Heart left ventricle (tissue), 16 donors: ENCODE measurements at regions not wholly inside any gene's neighbourhood (a gene's known extent, or its start where the extent isn't known, plus 50 kb on each side); places are given as distances from the start of the nearest gene placed in this dataset.

Experiments
- ATAC-seq, 4 donors: fragments of 200-7000 bp; cut with Tn5 transposase; one replicate each; pipeline ENCODE4 v1.9.1; 2020 to 2022; ENCODE audit warnings: moderate library complexity in 4 of 4, mild to moderate bottlenecking in 3 of 4, moderate number of reproducible peaks in 1 of 4
- DNase-seq, 5 donors: peaks; one replicate each; pipeline ENCODE4 v3.0.0-alpha.2; 2020
- H3K27ac ChIP-seq, 12 donors: fragments of 200-600 bp; sonication (generic) in 4 of 12; one replicate each; pipeline versions ENCODE4 v1.5.0 to v1.8.0; 2016 to 2022; ENCODE audit warnings: mild to moderate bottlenecking in 2 of 12
- H3K27me3 ChIP-seq, 9 donors: fragments of 200-600 bp; sonication (generic) in 2 of 9; one replicate each; pipeline versions ENCODE4 v1.5.1 to v1.8.0; 2016 to 2022; ENCODE audit warnings: mild to moderate bottlenecking in 3 of 9
- H3K36me3 ChIP-seq, 9 donors: fragments of 200-600 bp; sonication (generic) in 2 of 9; one replicate each; pipeline versions ENCODE4 v1.5.0 to v1.8.0; 2018 to 2022; ENCODE audit warnings: mild to moderate bottlenecking in 2 of 9
- H3K4me1 ChIP-seq, 12 donors: fragments of 200-600 bp; sonication (generic) in 4 of 12; one replicate each; pipeline versions ENCODE4 v1.5.0 to v1.8.0; 2016 to 2022; ENCODE audit warnings: mild to moderate bottlenecking in 3 of 12
- H3K4me3 ChIP-seq, 12 donors: fragments of 200-600 bp; sonication (generic) in 4 of 12; one replicate each; pipeline versions ENCODE4 v1.5.0 to v1.8.0; 2017 to 2022; ENCODE audit warnings: mild to moderate bottlenecking in 9 of 12, moderate library complexity in 4 of 12
- H3K9me3 ChIP-seq, 12 donors: fragments of 200-600 bp; sonication (generic) in 4 of 12; one replicate each; pipeline versions ENCODE4 v1.5.0 to v1.8.0; 2016 to 2022; ENCODE audit warnings: mild to moderate bottlenecking in 1 of 12
- CTCF ChIP-seq, 12 donors: fragments of 200-600 bp; sonication (generic) in 4 of 12; IDR thresholded peaks; one replicate each; pipeline versions ENCODE4 v1.5.0 to v1.8.0; 2018 to 2022; ENCODE audit warnings: antibody characterized with exemption in 12 of 12, mild to moderate bottlenecking in 5 of 12
- POLR2A ChIP-seq, 2 donors: fragments of 450-650 bp; IDR thresholded peaks; one replicate each; pipeline ENCODE4 v1.6.1; 2017; ENCODE audit warnings: antibody characterized with exemption in 2 of 2, mild to moderate bottlenecking in 2 of 2, moderate library complexity in 2 of 2
- WGBS, 4 donors: extraction: QIAGEN DNeasy Blood & Tissue Kit in 2 of 4; methylation state at CpG; one replicate each; pipeline versions ENCODE4 v1.1.5 to v1.1.7; 2013 to 2018; 5-methylcytosine and 5-hydroxymethylcytosine counted together
- intact Hi-C, 10 donors: fragments of 100-400 bp; cut with DNase I; formaldehyde crosslinking; loops; one replicate each; pipeline versions ENCODE4 v1.11.1 to v1.14.2; 2022
- donor health status: ischemic (EF 13 %, LVEDD 7.1; RV severe dilation, severe dysfunction).
- donor health status: healthy with polysubstance abuse.
- donor health status: DM: no; HTN: yes; CAD: no.
- donor health status: DM: no; HTN: no; CAD: no.
- donor health status: ischemic (EF 25% LVEDD 6.9; RV normal size, moderate dysfunction).
- donor health status: ischemic (EF 25% LVEDD 5.7; RV mildly dilated, moderate dysfunction).
- donor health status: healthy.
- donor health status: DM: yes; HTN: yes; CAD: no.
- donor health status: ischemic (EF 35%, LVEDD 5.7; RV mildly dilated, moderate dysfunction).
- donor health status: nonischemic (EF 11% LVEDD 7.7; RV severe dilation, severe dysfunction).
- donor health status: DM: yes; HTN: yes; CAD: no.
- donor health status: PGD.
- donor health status: ischemic (EF 29% LVEDD 5.4; RV normal size, mild dysfunction).
- donor health status: nonischemic (EF 23%, LVEDD 6.1; RV moderate dilation, normal function).

DNA sequence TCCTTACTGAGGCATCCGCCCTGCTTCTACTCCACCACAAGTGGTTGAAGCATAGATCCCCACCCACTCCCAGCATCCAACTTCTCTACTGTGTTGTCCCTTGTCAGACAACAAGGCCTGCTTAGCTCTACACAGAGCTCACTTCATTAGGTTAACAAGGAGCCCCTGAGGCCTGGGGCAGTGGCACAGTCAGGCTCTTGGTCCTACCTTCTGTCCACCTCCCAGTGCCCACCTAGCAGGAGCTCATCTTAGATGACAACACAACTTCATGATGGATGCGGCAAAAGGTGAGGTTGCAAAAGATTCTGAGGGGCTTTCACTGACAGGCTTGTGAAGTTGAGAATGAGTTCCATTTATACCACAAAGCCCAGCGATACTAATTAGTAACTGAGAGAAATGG lies 432.0 kb upstream of the CDH5 start:
- ATAC-seq (no peak), DNase-seq (no peak)
- no peak overlapping the region for H3K4me3 ChIP-seq
- WGBS, 4 donors, result 96 to 99% (median 97%) methylated on average over 3 of the region's 3 CpGs
- TF ChIP-seq POLR2A (IDR thresholded peaks at IDR 0.05), result no peak
- TF ChIP-seq CTCF (IDR thresholded peaks at IDR 0.05), result no peak
- peaks cover 0 to 6% (median 0%) of the 10 kb centered on the region in 12 donors for H3K9me3 ChIP-seq
- no peak overlapping the region for H3K27ac ChIP-seq
- intact Hi-C loops, result no loop called here
- no peaks in the 10 kb centered on the region for H3K4me1 ChIP-seq
- no peaks in the 10 kb centered on the region for H3K27me3 ChIP-seq
- H3K36me3 ChIP-seq, result no peaks in the 10 kb centered on the region

GRCh38 chr16:65933703-65934102 lies 432.8 kb upstream of the CDH5 start:
- intact Hi-C loops, result no loop called here
- Histone ChIP-seq H3K27me3 (no peaks in the 10 kb centered on the region), H3K36me3 (no peaks in the 10 kb centered on the region), H3K27ac (no peak overlapping the region), H3K9me3 (peaks cover 0 to 6% (median 0%) of the 10 kb centered on the region in 12 donors), H3K4me3 (no peak overlapping the region), H3K4me1 (no peaks in the 10 kb centered on the region)
- ATAC-seq (no peak), DNase-seq (no peak)
- 65 to 76% (median 70%) methylated on average over 3 to 4 of the region's 4 CpGs for WGBS, 4 donors
- no peak for TF ChIP-seq POLR2A (IDR thresholded peaks at IDR 0.05)
- TF ChIP-seq CTCF (IDR thresholded peaks at IDR 0.05), result no peak

GRCh38 chr16:65932350-65933072 lies 434.0 kb upstream of the CDH5 start:
- Histone ChIP-seq H3K4me3 (no peak overlapping the region), H3K4me1 (no peaks in the 10 kb centered on the region), H3K27ac (no peak overlapping the region), H3K9me3 (peaks cover 0 to 6% (median 0%) of the 10 kb centered on the region in 12 donors), H3K36me3 (no peaks in the 10 kb centered on the region), H3K27me3 (no peaks in the 10 kb centered on the region)
- intact Hi-C loops, result no loop called here
- no peak for TF ChIP-seq POLR2A (IDR thresholded peaks at IDR 0.05)
- no peak for TF ChIP-seq CTCF (IDR thresholded peaks at IDR 0.05)
- no peak for DNase-seq
- no peak for ATAC-seq
- WGBS, 4 donors, result 71 to 75% (median 73%) methylated on average over 7 of the region's 7 CpGs

DNA sequence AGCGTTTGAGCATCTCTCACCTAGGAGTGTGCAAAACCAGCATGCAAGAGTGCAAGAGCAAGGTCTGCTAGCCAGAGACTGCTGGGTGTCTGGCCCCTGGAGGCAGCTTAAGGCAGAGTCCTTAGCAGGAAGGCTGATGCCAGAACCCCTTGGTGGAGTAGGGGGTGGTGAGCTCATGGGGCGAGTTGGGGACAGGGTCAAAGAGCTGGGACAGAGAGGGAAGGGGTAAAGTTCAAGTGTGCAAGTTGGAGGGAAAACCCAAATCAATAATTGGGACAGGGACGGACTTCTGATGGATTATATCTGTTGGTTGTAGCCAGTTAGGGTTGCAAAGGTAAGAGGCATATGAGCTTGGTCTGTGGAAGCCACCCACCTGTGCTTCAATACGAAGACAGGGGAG lies 443.6 kb upstream of the CDH5 start:
- DNase-seq (no peak), ATAC-seq (no peak)
- H3K27me3 ChIP-seq, result peaks cover 0 to 16% (median 0%) of the 10 kb centered on the region in 9 donors
- H3K27ac ChIP-seq, result no peak overlapping the region
- TF ChIP-seq POLR2A (IDR thresholded peaks at IDR 0.05) (no peak), CTCF (IDR thresholded peaks at IDR 0.05) (no peak)
- H3K4me3 ChIP-seq, result no peak overlapping the region
- intact Hi-C loops, result no loop called here
- 77 to 81% (median 79%) methylated on average over 4 of the region's 4 CpGs for WGBS, 4 donors
- H3K36me3 ChIP-seq, result no peaks in the 10 kb centered on the region
- no peaks in the 10 kb centered on the region for H3K4me1 ChIP-seq
- H3K9me3 ChIP-seq, result no peaks in the 10 kb centered on the region
